OCI-LY1 (cell line): ENCODE measurements at regions not wholly inside any gene's neighbourhood (a gene's known extent, or its start where the extent isn't known, plus 50 kb on each side); places are given as distances from the start of the nearest gene placed in this dataset.

Experiments used
- EZH2 ChIP-seq: fragments of 200-600 bp; sonication (generic), shearing (Covaris generic); IDR thresholded peaks from 2 replicates; pipeline ENCODE4 v1.8.0; 2017; ENCODE audit warnings: borderline replicate concordance, mixed run types, mild to moderate bottlenecking, antibody characterized with exemption, low read length, moderate library complexity, mixed read lengths
- TF ChIP-seq, protein P1 (sequence below): fragments of 200-600 bp; sonication (generic), shearing (Covaris generic); IDR thresholded peaks from 2 replicates; pipeline ENCODE4 v1.5.1; 2017; ENCODE audit warnings: mild to moderate bottlenecking, antibody characterized with exemption, low read length, moderate library complexity, mixed read lengths

DNA sequence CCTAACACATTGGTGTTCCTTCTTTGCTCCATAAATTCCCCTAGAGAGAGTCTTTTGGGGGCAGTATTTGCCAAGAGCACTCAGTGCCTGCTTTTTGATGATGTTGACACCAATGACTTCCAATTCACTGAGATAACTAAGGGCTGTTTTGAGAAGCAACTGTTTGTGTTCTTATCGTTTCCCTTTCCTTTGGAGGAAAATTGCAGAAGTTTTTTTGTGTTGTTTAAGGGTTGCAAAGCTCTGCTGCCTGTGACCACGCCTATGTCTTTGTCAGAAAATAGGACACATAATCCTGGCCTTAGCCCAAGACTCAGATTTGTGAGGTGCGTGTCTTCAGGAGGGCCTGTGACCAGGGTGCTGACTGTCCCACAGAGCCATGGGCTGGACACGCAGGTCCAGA lies 99.6 kb downstream of the FAM43A start:
- TF ChIP-seq EZH2: no peak
- TF ChIP-seq, protein P1, sequence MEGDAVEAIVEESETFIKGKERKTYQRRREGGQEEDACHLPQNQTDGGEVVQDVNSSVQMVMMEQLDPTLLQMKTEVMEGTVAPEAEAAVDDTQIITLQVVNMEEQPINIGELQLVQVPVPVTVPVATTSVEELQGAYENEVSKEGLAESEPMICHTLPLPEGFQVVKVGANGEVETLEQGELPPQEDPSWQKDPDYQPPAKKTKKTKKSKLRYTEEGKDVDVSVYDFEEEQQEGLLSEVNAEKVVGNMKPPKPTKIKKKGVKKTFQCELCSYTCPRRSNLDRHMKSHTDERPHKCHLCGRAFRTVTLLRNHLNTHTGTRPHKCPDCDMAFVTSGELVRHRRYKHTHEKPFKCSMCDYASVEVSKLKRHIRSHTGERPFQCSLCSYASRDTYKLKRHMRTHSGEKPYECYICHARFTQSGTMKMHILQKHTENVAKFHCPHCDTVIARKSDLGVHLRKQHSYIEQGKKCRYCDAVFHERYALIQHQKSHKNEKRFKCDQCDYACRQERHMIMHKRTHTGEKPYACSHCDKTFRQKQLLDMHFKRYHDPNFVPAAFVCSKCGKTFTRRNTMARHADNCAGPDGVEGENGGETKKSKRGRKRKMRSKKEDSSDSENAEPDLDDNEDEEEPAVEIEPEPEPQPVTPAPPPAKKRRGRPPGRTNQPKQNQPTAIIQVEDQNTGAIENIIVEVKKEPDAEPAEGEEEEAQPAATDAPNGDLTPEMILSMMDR: no peak
